Panc1 (cell line): ENCODE measurements at regions not wholly inside any gene's neighbourhood (a gene's known extent, or its start where the extent isn't known, plus 50 kb on each side); places are given as distances from the start of the nearest gene placed in this dataset.

Experiments used
- ATAC-seq: fragments of 200-7000 bp; cut with Tn5 transposase; 2 replicates; pipeline ENCODE4 v1.9.1; 2020; ENCODE audit warnings: mild to moderate bottlenecking, moderate library complexity
- BruUV-seq: library from RNA; stranded (reverse); fragments of 400-500 nt; replicated peaks from 2 replicates; lab custom pipeline; 2021; lab: Mats Ljungman, UMichigan
- CTCF ChIA-PET: fragments of 300-600 bp; sonication (Branson Sonifier 250); formaldehyde crosslinking; loops from one replicate; lab custom pipeline; 2022; ENCODE audit warnings: antibody characterized with exemption; lab: Charles Lee
- POLR2A ChIA-PET: fragments of 300-600 bp; sonication (Branson Sonifier 250); formaldehyde crosslinking; loops from one replicate; lab custom pipeline; 2022; ENCODE audit warnings: antibody characterized with exemption; lab: Charles Lee
- DNase-seq: peaks from one replicate; pipeline ENCODE4 v3.0.0-alpha.2; 2010; ENCODE audit warnings: low read depth, low spot score
- H3K27ac ChIP-seq: 2 replicates; pipeline ENCODE4 v1.5.1; 2011; ENCODE audit warnings: mild to moderate bottlenecking, low read length, inconsistent platforms
- H3K27me3 ChIP-seq: fragments of 200-500 bp; sonication (Bioruptor generic); 2 replicates; pipeline ENCODE4 v1.6.0; 2014; ENCODE audit warnings: low read length, inconsistent platforms; ENCODE audit not compliant: control insufficient read depth, insufficient read depth
- H3K36me3 ChIP-seq: fragments of 200-500 bp; sonication (Bioruptor generic); 2 replicates; pipeline ENCODE4 v1.5.1; 2014; ENCODE audit warnings: inconsistent platforms, mild to moderate bottlenecking, low read length, moderate library complexity; ENCODE audit not compliant: control insufficient read depth, insufficient read depth
- H3K4me1 ChIP-seq: 2 replicates; pipeline ENCODE4 v1.5.1; 2011; ENCODE audit warnings: inconsistent platforms, mild to moderate bottlenecking, low read length, moderate library complexity; ENCODE audit not compliant: control insufficient read depth, insufficient read depth
- H3K4me3 ChIP-seq, 2 experiments: 2 replicates each; pipeline ENCODE4 v1.5.1; 2011 to 2012; ENCODE audit warnings: low read depth in 2 of 2, low read length in 2 of 2, mild to moderate bottlenecking in 2 of 2, inconsistent platforms in 1 of 2, moderate library complexity in 1 of 2
- H3K9me3 ChIP-seq: fragments of 200-500 bp; sonication (Bioruptor generic); 2 replicates; pipeline ENCODE4 v1.5.1; 2014; ENCODE audit warnings: low read depth, mild to moderate bottlenecking, inconsistent platforms, low read length, moderate library complexity; ENCODE audit not compliant: control insufficient read depth, insufficient read depth
- CTCF ChIP-seq: fragments of 450-650 bp; IDR thresholded peaks from 2 replicates; pipeline ENCODE4 v1.5.1; 2017; ENCODE audit warnings: mild to moderate bottlenecking
- POLR2AphosphoS5 ChIP-seq: IDR thresholded peaks from 2 replicates; pipeline ENCODE4 v1.6.1; 2012; ENCODE audit warnings: mild to moderate bottlenecking, low read depth, low read length, moderate library complexity
- REST ChIP-seq, 2 experiments: IDR thresholded peaks; 2 replicates each; pipeline ENCODE4 v1.6.1; 2011 to 2012; ENCODE audit warnings: low read depth in 2 of 2, control low read depth in 1 of 2, low read length in 1 of 2, mild to moderate bottlenecking in 1 of 2, moderate library complexity in 1 of 2; ENCODE audit not compliant: insufficient read depth in 1 of 2
- SIN3A ChIP-seq: IDR thresholded peaks from 2 replicates; pipeline ENCODE4 v1.6.1; 2012; ENCODE audit warnings: low read depth, mild to moderate bottlenecking, low read length, moderate library complexity, borderline replicate concordance; ENCODE audit not compliant: insufficient read depth
- TCF7L2 ChIP-seq: IDR thresholded peaks from 2 replicates; pipeline ENCODE4 v1.6.1; 2011; ENCODE audit warnings: mild to moderate bottlenecking, low read depth, low read length, inconsistent platforms
- in situ Hi-C: cut with HindIII; loops from 2 replicates; pipeline ENCODE4 v1.10.0; 2016; ENCODE audit warnings: low sequenced_read_pairs, low pct_unique_long_range_greater_than_20kb
- intact Hi-C: fragments of 100-400 bp; cut with micrococcal nuclease; formaldehyde crosslinking; loops from one replicate; pipeline ENCODE4 v1.10.0; 2022; ENCODE audit not compliant: unreplicated experiment

DNA sequence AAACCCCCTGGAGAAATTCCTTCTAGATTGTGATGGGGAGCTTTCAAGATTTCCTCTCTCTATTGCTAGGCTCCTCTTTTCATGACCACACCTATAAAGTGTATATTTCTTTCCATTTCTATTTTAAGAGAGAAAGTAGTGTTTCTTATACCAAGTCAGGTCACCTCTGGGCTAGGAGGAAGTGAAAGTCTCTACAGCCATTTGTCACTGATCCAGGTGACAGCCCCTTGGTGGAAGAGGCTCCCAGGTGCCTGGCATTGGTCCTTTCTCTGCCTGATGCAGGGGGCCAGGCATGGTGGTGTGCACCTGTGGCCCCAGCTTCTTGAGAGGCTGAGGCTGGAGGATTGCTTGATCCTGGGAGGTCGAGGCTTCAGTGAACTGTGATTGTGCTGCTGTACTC is 64.7 kb downstream of the DHCR7 start:
- ATAC-seq (no peak), DNase-seq (no peak)
- TF ChIP-seq REST (IDR thresholded peaks at IDR 0.05; ENCODE audit: insufficient read depth in 1 of 2, low read depth in 2 of 2, low read length in 1 of 2), result no peak
- no peak for TF ChIP-seq SIN3A
- no peak for TF ChIP-seq POLR2AphosphoS5
- no peak for TF ChIP-seq TCF7L2
- TF ChIP-seq CTCF, result no peak
- Histone ChIP-seq H3K27me3 (peaks cover 20% of the 10 kb centered on the region), H3K27ac (no peak overlapping the region), H3K9me3 (no peaks in the 10 kb centered on the region), H3K36me3 (no peaks in the 10 kb centered on the region), H3K4me3 (no peak overlapping the region), H3K4me1 (no peaks in the 10 kb centered on the region)
- intact Hi-C loops (no loop called here), in situ Hi-C loops (no loop called here)
- CTCF ChIA-PET, result interaction anchor here (0.6 to 0.8 kb wide), 2 partner anchors 11 to 36 kb away, joined by 5 to 6 read pairs; no protein-coding TSS in a partner anchor
- BruUV-seq, result no TSS peak
- POLR2A ChIA-PET, result no interaction called here

GRCh38 chr11:71381781-71382505 is 66.2 kb downstream of the DHCR7 start:
- ATAC-seq, result no peak
- no TSS peak for BruUV-seq
- intact Hi-C loops, result no loop called here
- no peak for TF ChIP-seq CTCF
- TF ChIP-seq POLR2AphosphoS5, result no peak
- TF ChIP-seq TCF7L2, result no peak
- TF ChIP-seq REST (IDR thresholded peaks at IDR 0.05; ENCODE audit: insufficient read depth in 1 of 2, low read depth in 2 of 2, low read length in 1 of 2), result no peak
- no peak for TF ChIP-seq SIN3A
- no peak for DNase-seq
- Histone ChIP-seq H3K36me3 (no peaks in the 10 kb centered on the region), H3K27ac (no peak overlapping the region), H3K9me3 (no peaks in the 10 kb centered on the region), H3K27me3 (peaks cover 12% of the 10 kb centered on the region), H3K4me1 (no peaks in the 10 kb centered on the region), H3K4me3 (no peak overlapping the region)
- CTCF ChIA-PET, result no interaction called here
- POLR2A ChIA-PET, result no interaction called here
- in situ Hi-C loops, result no loop called here
